Liver (tissue), 3 donors: ENCODE measurements at regions not wholly inside any gene's neighbourhood (a gene's known extent, or its start where the extent isn't known, plus 50 kb on each side); places are given as distances from the start of the nearest gene placed in this dataset.

Experiments used
- EGR1 ChIP-seq, 2 donors: IDR thresholded peaks; 2 replicates each; pipeline ENCODE4 v1.6.1; 2016 to 2018; ENCODE audit warnings: antibody characterized with exemption in 2 of 2, low read depth in 2 of 2
- GABPA ChIP-seq, 2 donors: IDR thresholded peaks in 1 of 2; conservative IDR thresholded peaks in 1 of 2; 2 replicates each; pipeline ENCODE4 v1.6.1; 2016; ENCODE audit warnings: antibody characterized with exemption in 2 of 2, mild to moderate bottlenecking in 1 of 2, moderate library complexity in 1 of 2
- HNF4A ChIP-seq, 2 donors: conservative IDR thresholded peaks; 2 replicates each; pipeline ENCODE4 v1.6.1; 2016; ENCODE audit warnings: antibody characterized with exemption in 2 of 2, mild to moderate bottlenecking in 2 of 2
- RXRA ChIP-seq, 2 donors: IDR thresholded peaks; 2 replicates each; pipeline ENCODE4 v1.6.1; 2017 to 2018; ENCODE audit warnings: antibody characterized with exemption in 2 of 2, mild to moderate bottlenecking in 1 of 2
- SP1 ChIP-seq: IDR thresholded peaks from 2 replicates; pipeline ENCODE4 v1.6.1; 2018; ENCODE audit warnings: antibody characterized with exemption, mild to moderate bottlenecking
- TAF1 ChIP-seq: conservative IDR thresholded peaks from 2 replicates; pipeline ENCODE4 v1.6.1; 2016; ENCODE audit warnings: antibody characterized with exemption, mild to moderate bottlenecking
- YY1 ChIP-seq: IDR thresholded peaks from 2 replicates; pipeline ENCODE4 v1.6.1; 2016; ENCODE audit warnings: antibody characterized with exemption, mild to moderate bottlenecking
- TF ChIP-seq, protein P1 (sequence below): fragments of 150-350 bp; IDR thresholded peaks from 2 replicates; pipeline ENCODE4 v1.5.1; 2017; ENCODE audit warnings: improper control_type of control experiment, low read depth, low read length; ENCODE audit not compliant: missing input control
- TF ChIP-seq, protein P2 (sequence below): IDR thresholded peaks from 2 replicates; pipeline ENCODE4 v1.6.1; 2016; ENCODE audit warnings: antibody characterized with exemption, mild to moderate bottlenecking
- TF ChIP-seq, protein P3 (sequence below): IDR thresholded peaks from 2 replicates; pipeline ENCODE4 v1.6.1; 2016; ENCODE audit warnings: antibody characterized with exemption
- TF ChIP-seq, protein P4 (sequence below): IDR thresholded peaks from 2 replicates; pipeline ENCODE4 v1.6.1; 2016; ENCODE audit warnings: antibody characterized with exemption
- donor health status: healthy.
- donor health status: healthy.

DNA sequence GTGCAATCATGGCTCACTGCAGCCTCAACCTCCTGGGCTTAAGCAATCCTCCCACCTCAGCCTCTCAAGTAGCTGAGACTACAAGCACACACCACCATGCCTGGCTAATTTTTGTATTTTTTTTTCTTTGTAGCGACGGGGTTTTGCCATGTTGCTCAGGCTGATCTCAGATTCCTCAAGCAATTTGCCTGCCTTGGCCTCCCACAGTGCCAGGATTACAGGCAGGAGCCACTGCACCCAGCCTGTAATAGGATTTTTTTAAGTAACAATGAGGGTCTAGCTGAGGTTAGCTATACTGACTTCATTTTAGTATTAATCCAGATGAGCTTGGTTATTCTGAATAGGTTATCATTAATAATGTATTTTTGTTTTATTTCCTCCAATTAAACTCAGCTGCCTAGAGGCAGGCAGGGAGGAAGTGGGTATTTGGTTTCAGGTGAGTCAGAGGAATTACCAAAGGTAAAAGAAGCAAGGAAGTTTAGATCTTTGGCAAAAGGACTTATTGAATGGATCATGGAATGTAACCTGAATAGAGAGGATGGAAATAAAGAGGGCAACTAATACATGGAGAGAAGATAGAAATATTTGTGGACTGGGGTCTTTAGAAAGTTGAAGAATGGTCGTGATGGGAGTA lies 1023.3 kb upstream of the TENM3 start:
- TF ChIP-seq, protein P1, sequence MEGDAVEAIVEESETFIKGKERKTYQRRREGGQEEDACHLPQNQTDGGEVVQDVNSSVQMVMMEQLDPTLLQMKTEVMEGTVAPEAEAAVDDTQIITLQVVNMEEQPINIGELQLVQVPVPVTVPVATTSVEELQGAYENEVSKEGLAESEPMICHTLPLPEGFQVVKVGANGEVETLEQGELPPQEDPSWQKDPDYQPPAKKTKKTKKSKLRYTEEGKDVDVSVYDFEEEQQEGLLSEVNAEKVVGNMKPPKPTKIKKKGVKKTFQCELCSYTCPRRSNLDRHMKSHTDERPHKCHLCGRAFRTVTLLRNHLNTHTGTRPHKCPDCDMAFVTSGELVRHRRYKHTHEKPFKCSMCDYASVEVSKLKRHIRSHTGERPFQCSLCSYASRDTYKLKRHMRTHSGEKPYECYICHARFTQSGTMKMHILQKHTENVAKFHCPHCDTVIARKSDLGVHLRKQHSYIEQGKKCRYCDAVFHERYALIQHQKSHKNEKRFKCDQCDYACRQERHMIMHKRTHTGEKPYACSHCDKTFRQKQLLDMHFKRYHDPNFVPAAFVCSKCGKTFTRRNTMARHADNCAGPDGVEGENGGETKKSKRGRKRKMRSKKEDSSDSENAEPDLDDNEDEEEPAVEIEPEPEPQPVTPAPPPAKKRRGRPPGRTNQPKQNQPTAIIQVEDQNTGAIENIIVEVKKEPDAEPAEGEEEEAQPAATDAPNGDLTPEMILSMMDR = no peak
- TF ChIP-seq, protein P2, sequence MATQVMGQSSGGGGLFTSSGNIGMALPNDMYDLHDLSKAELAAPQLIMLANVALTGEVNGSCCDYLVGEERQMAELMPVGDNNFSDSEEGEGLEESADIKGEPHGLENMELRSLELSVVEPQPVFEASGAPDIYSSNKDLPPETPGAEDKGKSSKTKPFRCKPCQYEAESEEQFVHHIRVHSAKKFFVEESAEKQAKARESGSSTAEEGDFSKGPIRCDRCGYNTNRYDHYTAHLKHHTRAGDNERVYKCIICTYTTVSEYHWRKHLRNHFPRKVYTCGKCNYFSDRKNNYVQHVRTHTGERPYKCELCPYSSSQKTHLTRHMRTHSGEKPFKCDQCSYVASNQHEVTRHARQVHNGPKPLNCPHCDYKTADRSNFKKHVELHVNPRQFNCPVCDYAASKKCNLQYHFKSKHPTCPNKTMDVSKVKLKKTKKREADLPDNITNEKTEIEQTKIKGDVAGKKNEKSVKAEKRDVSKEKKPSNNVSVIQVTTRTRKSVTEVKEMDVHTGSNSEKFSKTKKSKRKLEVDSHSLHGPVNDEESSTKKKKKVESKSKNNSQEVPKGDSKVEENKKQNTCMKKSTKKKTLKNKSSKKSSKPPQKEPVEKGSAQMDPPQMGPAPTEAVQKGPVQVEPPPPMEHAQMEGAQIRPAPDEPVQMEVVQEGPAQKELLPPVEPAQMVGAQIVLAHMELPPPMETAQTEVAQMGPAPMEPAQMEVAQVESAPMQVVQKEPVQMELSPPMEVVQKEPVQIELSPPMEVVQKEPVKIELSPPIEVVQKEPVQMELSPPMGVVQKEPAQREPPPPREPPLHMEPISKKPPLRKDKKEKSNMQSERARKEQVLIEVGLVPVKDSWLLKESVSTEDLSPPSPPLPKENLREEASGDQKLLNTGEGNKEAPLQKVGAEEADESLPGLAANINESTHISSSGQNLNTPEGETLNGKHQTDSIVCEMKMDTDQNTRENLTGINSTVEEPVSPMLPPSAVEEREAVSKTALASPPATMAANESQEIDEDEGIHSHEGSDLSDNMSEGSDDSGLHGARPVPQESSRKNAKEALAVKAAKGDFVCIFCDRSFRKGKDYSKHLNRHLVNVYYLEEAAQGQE = no peak
- TF ChIP-seq, protein P3, sequence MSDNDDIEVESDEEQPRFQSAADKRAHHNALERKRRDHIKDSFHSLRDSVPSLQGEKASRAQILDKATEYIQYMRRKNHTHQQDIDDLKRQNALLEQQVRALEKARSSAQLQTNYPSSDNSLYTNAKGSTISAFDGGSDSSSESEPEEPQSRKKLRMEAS = no peak
- TF ChIP-seq GABPA (IDR thresholded peaks at IDR 0.05 in 1 of 2, conservative IDR thresholded peaks at IDR 0.05 in 1 of 2) = no peak
- TF ChIP-seq SP1 = no peak
- TF ChIP-seq TAF1 = no peak
- no peak for TF ChIP-seq HNF4A (conservative IDR thresholded peaks at IDR 0.05)
- no peak for TF ChIP-seq EGR1 (IDR thresholded peaks at IDR 0.05; ENCODE audit: low read depth in 2 of 2)
- TF ChIP-seq, protein P4, sequence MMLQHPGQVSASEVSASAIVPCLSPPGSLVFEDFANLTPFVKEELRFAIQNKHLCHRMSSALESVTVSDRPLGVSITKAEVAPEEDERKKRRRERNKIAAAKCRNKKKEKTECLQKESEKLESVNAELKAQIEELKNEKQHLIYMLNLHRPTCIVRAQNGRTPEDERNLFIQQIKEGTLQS = no peak
- no peak for TF ChIP-seq RXRA (IDR thresholded peaks at IDR 0.05)
- no peak for TF ChIP-seq YY1
